ENCODE measurements at regions not wholly inside any gene's neighbourhood (a gene's known extent, or its start where the extent isn't known, plus 50 kb on each side); places are given as distances from the start of the nearest gene placed in this dataset.
"Not testable (repeated sequence)": the region's sequence is repeated elsewhere in the genome, so short reads cannot be mapped to it uniquely, and the experiment has no call there.

GRCh38 chr9:89946741-89947140 is 341.9 kb downstream of the GADD45G start:
- Mint-ChIP-seq H3K27ac (no peak overlapping the region), H3K9me3 (no peaks in the 10 kb centered on the region), H3K36me3 (no peaks in the 10 kb centered on the region), H3K27me3 (no peaks in the 10 kb centered on the region), H3K4me1 (no peaks in the 10 kb centered on the region), H3K4me3 (no peak overlapping the region)

DNA sequence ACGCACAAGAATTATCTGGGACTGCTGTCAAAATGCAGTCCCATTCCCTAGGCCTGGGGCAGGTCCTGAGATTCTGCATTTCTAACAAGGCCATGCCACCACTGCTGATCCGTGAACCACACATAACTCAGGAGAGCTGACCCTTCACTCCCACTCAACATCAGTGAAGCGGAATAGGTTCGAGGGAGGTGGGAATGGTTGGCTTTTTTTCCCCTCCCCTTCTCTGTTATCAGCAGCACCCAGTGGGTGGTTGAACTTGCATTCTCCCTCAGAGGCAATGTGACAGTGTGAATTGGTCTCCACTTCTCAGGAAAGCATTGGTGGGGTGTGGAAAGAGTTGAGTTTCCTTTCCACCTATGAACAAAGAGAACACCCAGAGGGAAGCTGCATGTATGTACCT is 344.3 kb downstream of the GADD45G start:
- no peaks in the 10 kb centered on the region for H3K27me3 Mint-ChIP-seq

GRCh38 chr9:89951675-89952074 is 346.9 kb downstream of the GADD45G start:
- no peaks in the 10 kb centered on the region for H3K27me3 Mint-ChIP-seq
- H3K4me3 Mint-ChIP-seq, result no peak overlapping the region
- H3K27ac Mint-ChIP-seq, result no peak overlapping the region
- H3K36me3 Mint-ChIP-seq, result no peaks in the 10 kb centered on the region
- no peaks in the 10 kb centered on the region for H3K9me3 Mint-ChIP-seq
- H3K4me1 Mint-ChIP-seq, result no peaks in the 10 kb centered on the region

More for the DNA sequence above, 344.3 kb downstream of the GADD45G start:
- no peaks in the 10 kb centered on the region for H3K4me1 Mint-ChIP-seq
- no peaks in the 10 kb centered on the region for H3K36me3 Mint-ChIP-seq
- no peak overlapping the region for H3K4me3 Mint-ChIP-seq
- no peak overlapping the region for H3K27ac Mint-ChIP-seq
- no peaks in the 10 kb centered on the region for H3K9me3 Mint-ChIP-seq

DNA sequence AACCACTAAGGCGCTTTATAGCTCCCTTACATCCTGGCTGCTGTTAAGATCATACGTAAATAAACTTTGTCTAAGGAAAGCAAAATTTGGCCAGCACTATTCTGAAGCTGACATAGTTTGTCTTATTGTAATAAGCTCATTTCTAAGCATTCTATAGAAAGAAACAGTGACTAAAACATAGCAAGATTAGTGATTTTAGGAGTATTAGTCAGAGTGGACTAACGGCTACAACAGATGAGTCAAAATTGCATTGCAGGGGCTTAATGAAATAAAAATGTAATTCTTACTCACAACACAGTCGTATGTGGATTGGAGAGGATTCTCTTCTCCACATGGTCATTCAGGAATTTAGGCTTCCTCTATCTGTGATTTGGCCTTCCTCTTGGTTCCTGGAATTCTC is 347.6 kb downstream of the GADD45G start:
- Mint-ChIP-seq H3K4me3 (no peak overlapping the region), H3K4me1 (no peaks in the 10 kb centered on the region), H3K36me3 (no peaks in the 10 kb centered on the region), H3K27ac (no peak overlapping the region), H3K27me3 (no peaks in the 10 kb centered on the region), H3K9me3 (no peaks in the 10 kb centered on the region)

- H3K9me3 Mint-ChIP-seq, H3K36me3 Mint-ChIP-seq, H3K27me3 Mint-ChIP-seq, H3K4me1 Mint-ChIP-seq, H3K4me3 Mint-ChIP-seq: not testable (repeated sequence)
- peak overlapping the region; percentile 5 for H3K27ac Mint-ChIP-seq
Observed at GRCh38 chr9:89953263-89953662, 348.5 kb downstream of the GADD45G start.

- Mint-ChIP-seq H3K27me3 (no peaks in the 10 kb centered on the region), H3K36me3 (no peaks in the 10 kb centered on the region), H3K27ac (no peak overlapping the region), H3K9me3 (no peaks in the 10 kb centered on the region), H3K4me3 (no peak overlapping the region), H3K4me1 (no peaks in the 10 kb centered on the region)
Observed at GRCh38 chr9:89953824-89954615, 349.2 kb downstream of the GADD45G start.

DNA sequence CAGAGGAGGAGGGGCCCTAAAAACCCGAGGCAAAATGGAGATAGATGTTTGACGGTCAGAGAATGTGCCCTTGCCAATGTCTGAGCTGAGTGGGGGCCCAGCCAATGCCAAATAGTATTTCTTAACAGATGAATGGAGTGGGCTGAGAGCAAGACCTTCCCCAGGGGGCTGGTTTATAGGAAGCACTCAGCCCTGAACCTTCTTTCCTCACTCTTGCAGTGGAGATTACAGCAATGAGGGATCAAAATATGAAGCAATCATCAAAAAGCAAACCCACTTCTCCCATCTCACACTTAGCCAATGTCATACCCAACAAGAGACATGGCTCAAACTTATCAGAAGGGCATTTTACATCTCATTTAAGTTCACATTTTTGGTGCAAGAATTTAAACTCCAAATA is 350.3 kb downstream of the GADD45G start:
- Mint-ChIP-seq H3K4me3 (no peak overlapping the region), H3K27me3 (no peaks in the 10 kb centered on the region), H3K27ac (no peak overlapping the region)

DNA sequence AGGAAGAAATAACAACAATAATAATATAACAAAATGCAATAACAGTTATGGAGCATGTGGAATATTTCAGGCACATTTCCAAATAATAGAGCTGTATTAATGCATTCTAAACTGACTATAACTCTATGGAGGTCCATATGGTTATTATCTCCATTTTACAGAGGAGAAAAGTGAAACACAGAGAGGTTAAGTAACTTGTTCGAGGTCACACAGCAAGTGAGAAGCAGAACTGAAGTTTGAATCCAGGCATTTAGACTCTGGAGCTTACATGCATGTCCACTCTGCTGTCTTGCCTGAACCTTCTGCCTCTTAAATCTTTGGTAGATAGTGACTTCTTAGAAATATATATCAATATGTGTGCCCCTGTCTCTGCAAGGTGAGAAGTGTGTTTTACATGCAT is 350.8 kb downstream of the GADD45G start:
- Mint-ChIP-seq H3K9me3 (no peaks in the 10 kb centered on the region), H3K36me3 (no peaks in the 10 kb centered on the region), H3K27me3 (no peaks in the 10 kb centered on the region), H3K4me1 (no peaks in the 10 kb centered on the region), H3K4me3 (no peak overlapping the region), H3K27ac (no peak overlapping the region)

More for the DNA sequence above, 350.3 kb downstream of the GADD45G start:
- no peaks in the 10 kb centered on the region for H3K4me1 Mint-ChIP-seq
- H3K9me3 Mint-ChIP-seq, result no peaks in the 10 kb centered on the region
- no peaks in the 10 kb centered on the region for H3K36me3 Mint-ChIP-seq

DNA sequence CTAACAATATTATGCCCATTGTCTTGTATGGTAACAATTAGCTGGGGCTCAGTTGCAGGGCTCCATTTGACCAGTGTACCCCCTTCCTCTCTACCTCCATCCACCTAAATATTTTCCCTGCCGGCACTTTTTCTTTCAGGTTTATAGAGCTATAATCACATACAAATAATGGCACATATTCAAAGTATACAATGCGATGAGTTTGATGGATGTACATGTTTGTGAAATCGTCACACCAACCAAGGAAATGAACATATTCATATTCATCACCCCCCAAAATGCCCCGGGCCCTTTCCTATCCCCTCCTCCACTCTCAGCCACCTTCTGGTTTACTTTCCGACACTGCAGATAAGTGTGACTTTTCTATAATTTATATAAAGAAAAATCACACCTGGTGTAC is 351.5 kb downstream of the GADD45G start:
- Mint-ChIP-seq H3K36me3 (no peaks in the 10 kb centered on the region), H3K27ac (no peak overlapping the region), H3K27me3 (no peaks in the 10 kb centered on the region), H3K9me3 (no peaks in the 10 kb centered on the region), H3K4me1 (peaks cover 5% of the 10 kb centered on the region), H3K4me3 (no peak overlapping the region)

GRCh38 chr9:89956907-89957306 is 352.1 kb downstream of the GADD45G start:
- Mint-ChIP-seq H3K9me3 (no peaks in the 10 kb centered on the region), H3K36me3 (no peaks in the 10 kb centered on the region), H3K27me3 (no peaks in the 10 kb centered on the region), H3K4me1 (peaks cover 11% of the 10 kb centered on the region), H3K4me3 (no peak overlapping the region), H3K27ac (no peak overlapping the region)

- Mint-ChIP-seq H3K9me3 (no peaks in the 10 kb centered on the region), H3K4me1 (peaks cover 16% of the 10 kb centered on the region), H3K36me3 (no peaks in the 10 kb centered on the region), H3K27me3 (no peaks in the 10 kb centered on the region), H3K4me3 (no peak overlapping the region), H3K27ac (no peak overlapping the region)
Observed at GRCh38 chr9:89958086-89958485, 353.3 kb downstream of the GADD45G start.

- H3K4me3 Mint-ChIP-seq, result peak overlapping the region; percentile 67
- H3K36me3 Mint-ChIP-seq, result no peaks in the 10 kb centered on the region
- no peaks in the 10 kb centered on the region for H3K9me3 Mint-ChIP-seq
- peak overlapping the region; percentile 13 for H3K27ac Mint-ChIP-seq
- H3K27me3 Mint-ChIP-seq, result no peaks in the 10 kb centered on the region
- H3K4me1 Mint-ChIP-seq, result peaks cover 20% of the 10 kb centered on the region
Observed at GRCh38 chr9:89961616-89962341, 357.0 kb downstream of the GADD45G start.

DNA sequence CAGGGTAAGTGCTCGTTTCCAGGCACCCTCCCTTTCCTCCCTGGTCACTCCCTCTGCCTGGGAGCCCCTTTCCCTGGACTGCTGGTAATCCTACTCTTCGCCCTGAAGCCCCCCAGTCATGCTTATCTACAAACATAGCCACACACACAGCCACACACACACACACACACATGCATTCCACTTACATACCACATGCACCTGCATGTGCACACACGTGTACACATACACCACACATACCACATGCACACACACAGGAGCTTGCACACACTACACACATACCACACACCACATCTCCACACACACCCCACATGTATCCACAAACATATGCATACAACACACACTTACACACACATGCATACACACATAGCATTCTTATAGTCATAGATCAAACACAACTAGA is 358.5 kb downstream of the GADD45G start:
- H3K4me3 Mint-ChIP-seq, result no peak overlapping the region
- peaks cover 27% of the 10 kb centered on the region for H3K4me1 Mint-ChIP-seq
- H3K36me3 Mint-ChIP-seq, result no peaks in the 10 kb centered on the region
- no peaks in the 10 kb centered on the region for H3K27me3 Mint-ChIP-seq
- no peaks in the 10 kb centered on the region for H3K9me3 Mint-ChIP-seq
- no peak overlapping the region for H3K27ac Mint-ChIP-seq

- H3K27ac Mint-ChIP-seq, result no peak overlapping the region
- H3K4me1 Mint-ChIP-seq, result peaks cover 26% of the 10 kb centered on the region
- H3K4me3 Mint-ChIP-seq, result no peak overlapping the region
- no peaks in the 10 kb centered on the region for H3K9me3 Mint-ChIP-seq
- no peaks in the 10 kb centered on the region for H3K27me3 Mint-ChIP-seq
- H3K36me3 Mint-ChIP-seq, result no peaks in the 10 kb centered on the region
Observed at GRCh38 chr9:89967527-89967926, 362.7 kb downstream of the GADD45G start.

DNA sequence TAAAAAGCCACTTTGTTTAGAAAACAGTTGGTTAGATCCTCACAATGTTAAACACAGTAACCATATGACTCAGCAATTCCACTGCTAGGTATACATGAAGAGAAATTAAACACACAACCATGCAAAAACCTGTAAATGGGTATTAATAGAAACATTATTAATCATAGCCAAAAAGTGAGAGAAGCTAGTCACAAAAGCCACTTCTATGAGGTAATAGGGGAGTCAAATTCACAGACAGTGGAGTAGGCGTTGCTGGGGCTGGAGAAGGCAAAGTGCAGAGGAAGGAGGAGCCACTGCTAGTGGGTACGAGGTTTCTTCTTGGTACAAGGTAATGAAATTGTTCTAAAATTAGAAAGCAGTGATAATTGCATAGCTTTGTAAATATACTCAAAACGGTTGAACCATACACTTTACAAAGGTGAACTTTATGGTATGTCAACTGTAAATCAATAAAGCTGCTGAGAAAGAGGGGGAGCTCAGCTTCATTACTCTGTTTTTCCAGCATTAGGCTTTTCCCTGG is 364.4 kb downstream of the GADD45G start:
- H3K9me3 Mint-ChIP-seq, result no peaks in the 10 kb centered on the region
- H3K4me1 Mint-ChIP-seq, result peaks cover 25% of the 10 kb centered on the region
- H3K27me3 Mint-ChIP-seq, result no peaks in the 10 kb centered on the region
- no peaks in the 10 kb centered on the region for H3K36me3 Mint-ChIP-seq
- H3K27ac Mint-ChIP-seq, result peak overlapping the region; percentile 42
- peak overlapping the region; percentile 5 for H3K4me3 Mint-ChIP-seq

- H3K9me3 Mint-ChIP-seq, result no peaks in the 10 kb centered on the region
- peaks cover 25% of the 10 kb centered on the region for H3K4me1 Mint-ChIP-seq
- H3K36me3 Mint-ChIP-seq, result no peaks in the 10 kb centered on the region
- H3K4me3 Mint-ChIP-seq, result no peak overlapping the region
- H3K27ac Mint-ChIP-seq, result peak overlapping the region; percentile 6
- no peaks in the 10 kb centered on the region for H3K27me3 Mint-ChIP-seq
Observed at GRCh38 chr9:89969881-89970639, 365.2 kb downstream of the GADD45G start.

Measured in activated naive CD4-positive, alpha-beta T cell treated with anti-CD3 and anti-CD28 coated beads, Interleukin-2, amount 50 U/mL, for 24 hours (primary cell).